Activated B cell treated with CpG ODN at 0.5 μM for 24 hours (primary cell): ENCODE measurements at regions not wholly inside any gene's neighbourhood (a gene's known extent, or its start where the extent isn't known, plus 50 kb on each side); places are given as distances from the start of the nearest gene placed in this dataset.

ENCODE experiments used
- ATAC-seq: fragments of 200-7000 bp; cut with Tn5 transposase; one replicate; pipeline ENCODE4 v1.10.0; 2021; ENCODE audit warnings: low read depth, mild to moderate bottlenecking, moderate library complexity
- CTCF ChIA-PET: fragments of 350-600 bp; sonication (Branson Sonifier 250); formaldehyde crosslinking; loops from one replicate; lab custom pipeline; 2021; ENCODE audit warnings: antibody characterized with exemption; lab: Charles Lee
- POLR2A ChIA-PET: fragments of 350-600 bp; sonication (Branson Sonifier 250); formaldehyde crosslinking; loops from one replicate; lab custom pipeline; 2021; ENCODE audit warnings: antibody characterized with exemption; lab: Charles Lee
- DNase-seq: peaks from one replicate; pipeline ENCODE4 v3.0.0; 2022
- H3K27ac Mint-ChIP-seq: one replicate; pipeline ENCODE4 v1.8.0; 2020; ENCODE audit warnings: mixed read lengths
- H3K27me3 Mint-ChIP-seq: one replicate; pipeline ENCODE4 v1.8.0; 2021; ENCODE audit warnings: mixed read lengths
- H3K36me3 Mint-ChIP-seq: one replicate; pipeline ENCODE4 v1.8.0; 2021; ENCODE audit warnings: low read depth, mixed read lengths
- H3K4me1 Mint-ChIP-seq: one replicate; pipeline ENCODE4 v1.8.0; 2021; ENCODE audit warnings: mixed read lengths
- H3K4me3 Mint-ChIP-seq: one replicate; pipeline ENCODE4 v1.8.0; 2020; ENCODE audit warnings: mild to moderate bottlenecking, mixed read lengths
- H3K9me3 Mint-ChIP-seq: one replicate; pipeline ENCODE4 v1.8.0; 2020; ENCODE audit warnings: mixed read lengths
- intact Hi-C: fragments of 100-400 bp; cut with micrococcal nuclease; formaldehyde crosslinking; loops from one replicate; pipeline ENCODE4 v1.15.1; 2024
- TF ChIP-seq, protein P1 (sequence below): fragments of 200-600 bp; IDR thresholded peaks from one replicate; pipeline ENCODE4 v1.8.0; 2022; ENCODE audit warnings: antibody characterized with exemption, mild to moderate bottlenecking

DNA sequence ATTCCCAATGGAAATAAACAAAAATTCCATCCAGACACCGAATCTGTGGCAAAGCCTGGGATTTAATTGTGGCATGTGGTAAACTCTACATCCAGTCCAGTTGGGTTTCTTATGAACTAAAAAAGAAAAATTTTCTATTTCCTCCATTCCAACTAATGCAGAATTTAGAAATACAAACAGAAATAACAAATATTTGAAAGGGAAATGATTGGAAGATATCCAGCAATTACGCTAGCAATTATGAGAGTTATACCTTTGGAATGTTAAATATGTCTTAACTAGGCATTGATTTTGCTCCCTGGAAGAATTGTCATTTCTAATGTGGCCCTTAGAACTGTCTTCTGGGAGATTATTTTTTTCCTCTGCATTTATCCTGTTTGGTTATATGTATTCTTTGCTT, 421.4 kb upstream of the KLHL1 start:
- TF ChIP-seq, protein P1, sequence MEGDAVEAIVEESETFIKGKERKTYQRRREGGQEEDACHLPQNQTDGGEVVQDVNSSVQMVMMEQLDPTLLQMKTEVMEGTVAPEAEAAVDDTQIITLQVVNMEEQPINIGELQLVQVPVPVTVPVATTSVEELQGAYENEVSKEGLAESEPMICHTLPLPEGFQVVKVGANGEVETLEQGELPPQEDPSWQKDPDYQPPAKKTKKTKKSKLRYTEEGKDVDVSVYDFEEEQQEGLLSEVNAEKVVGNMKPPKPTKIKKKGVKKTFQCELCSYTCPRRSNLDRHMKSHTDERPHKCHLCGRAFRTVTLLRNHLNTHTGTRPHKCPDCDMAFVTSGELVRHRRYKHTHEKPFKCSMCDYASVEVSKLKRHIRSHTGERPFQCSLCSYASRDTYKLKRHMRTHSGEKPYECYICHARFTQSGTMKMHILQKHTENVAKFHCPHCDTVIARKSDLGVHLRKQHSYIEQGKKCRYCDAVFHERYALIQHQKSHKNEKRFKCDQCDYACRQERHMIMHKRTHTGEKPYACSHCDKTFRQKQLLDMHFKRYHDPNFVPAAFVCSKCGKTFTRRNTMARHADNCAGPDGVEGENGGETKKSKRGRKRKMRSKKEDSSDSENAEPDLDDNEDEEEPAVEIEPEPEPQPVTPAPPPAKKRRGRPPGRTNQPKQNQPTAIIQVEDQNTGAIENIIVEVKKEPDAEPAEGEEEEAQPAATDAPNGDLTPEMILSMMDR, result no peak
- no peaks in the 10 kb centered on the region for H3K4me1 Mint-ChIP-seq
- no peaks in the 10 kb centered on the region for H3K36me3 Mint-ChIP-seq
- CTCF ChIA-PET, result no interaction called here
- no peak for DNase-seq
- H3K9me3 Mint-ChIP-seq, result peaks cover 4% of the 10 kb centered on the region
- H3K4me3 Mint-ChIP-seq, result no peak overlapping the region
- intact Hi-C loops, result no loop called here
- no peak for ATAC-seq
- H3K27me3 Mint-ChIP-seq, result no peaks in the 10 kb centered on the region
- no peak overlapping the region for H3K27ac Mint-ChIP-seq
- POLR2A ChIA-PET, result no interaction called here

DNA sequence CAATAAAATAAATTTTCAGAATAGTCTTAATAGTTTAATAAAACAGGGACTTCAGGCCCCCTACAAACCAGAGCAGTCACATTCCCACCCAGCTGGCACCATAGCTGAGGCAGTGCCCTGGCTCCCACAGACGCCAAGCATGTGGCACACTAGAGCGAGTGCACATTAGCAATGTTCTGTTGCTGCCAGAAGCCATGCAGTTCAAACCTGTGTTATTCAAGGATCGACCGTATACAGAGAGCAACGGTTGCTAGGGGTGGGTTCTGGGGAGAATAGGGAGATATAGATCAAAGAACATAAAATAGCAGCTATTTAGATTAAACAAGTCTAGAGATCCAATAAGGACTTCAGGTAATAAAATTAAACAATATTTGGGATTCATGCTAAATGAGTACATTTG, 419.3 kb upstream of the KLHL1 start:
- no peak overlapping the region for H3K4me3 Mint-ChIP-seq
- no peaks in the 10 kb centered on the region for H3K27me3 Mint-ChIP-seq
- H3K36me3 Mint-ChIP-seq, result no peaks in the 10 kb centered on the region
- intact Hi-C loops, result no loop called here
- CTCF ChIA-PET, result no interaction called here
- TF ChIP-seq, protein P1, result no peak
- peaks cover 2% of the 10 kb centered on the region for H3K9me3 Mint-ChIP-seq
- POLR2A ChIA-PET, result no interaction called here
- no peak for DNase-seq
- H3K4me1 Mint-ChIP-seq, result no peaks in the 10 kb centered on the region
- H3K27ac Mint-ChIP-seq, result no peak overlapping the region
- no peak for ATAC-seq

DNA sequence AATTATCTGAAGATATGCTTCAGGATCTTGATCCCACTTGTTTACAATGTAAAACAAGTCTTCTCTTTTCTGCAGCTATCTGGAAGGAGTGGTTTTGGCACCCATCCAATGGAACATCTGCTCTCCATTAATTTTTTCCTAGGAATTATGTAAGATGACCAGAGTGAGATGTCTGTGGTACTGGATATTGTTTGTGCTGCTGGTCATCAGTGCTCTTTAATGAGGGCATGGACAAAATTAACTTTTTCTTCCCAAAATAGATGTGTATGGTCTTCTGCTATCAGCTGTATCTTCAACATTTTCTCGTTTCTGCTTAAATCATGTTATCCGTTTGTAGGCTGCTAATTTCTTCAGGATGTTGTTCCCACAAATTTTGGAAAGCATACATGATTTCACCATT, 415.4 kb upstream of the KLHL1 start:
- Mint-ChIP-seq H3K4me1 (no peaks in the 10 kb centered on the region), H3K9me3 (no peaks in the 10 kb centered on the region), H3K4me3 (no peak overlapping the region), H3K27ac (no peak overlapping the region), H3K27me3 (no peaks in the 10 kb centered on the region), H3K36me3 (no peaks in the 10 kb centered on the region)
- DNase-seq (no peak), ATAC-seq (no peak)
- intact Hi-C loops, result no loop called here
- TF ChIP-seq, protein P1, result no peak
- CTCF ChIA-PET, result no interaction called here
- POLR2A ChIA-PET, result no interaction called here

DNA sequence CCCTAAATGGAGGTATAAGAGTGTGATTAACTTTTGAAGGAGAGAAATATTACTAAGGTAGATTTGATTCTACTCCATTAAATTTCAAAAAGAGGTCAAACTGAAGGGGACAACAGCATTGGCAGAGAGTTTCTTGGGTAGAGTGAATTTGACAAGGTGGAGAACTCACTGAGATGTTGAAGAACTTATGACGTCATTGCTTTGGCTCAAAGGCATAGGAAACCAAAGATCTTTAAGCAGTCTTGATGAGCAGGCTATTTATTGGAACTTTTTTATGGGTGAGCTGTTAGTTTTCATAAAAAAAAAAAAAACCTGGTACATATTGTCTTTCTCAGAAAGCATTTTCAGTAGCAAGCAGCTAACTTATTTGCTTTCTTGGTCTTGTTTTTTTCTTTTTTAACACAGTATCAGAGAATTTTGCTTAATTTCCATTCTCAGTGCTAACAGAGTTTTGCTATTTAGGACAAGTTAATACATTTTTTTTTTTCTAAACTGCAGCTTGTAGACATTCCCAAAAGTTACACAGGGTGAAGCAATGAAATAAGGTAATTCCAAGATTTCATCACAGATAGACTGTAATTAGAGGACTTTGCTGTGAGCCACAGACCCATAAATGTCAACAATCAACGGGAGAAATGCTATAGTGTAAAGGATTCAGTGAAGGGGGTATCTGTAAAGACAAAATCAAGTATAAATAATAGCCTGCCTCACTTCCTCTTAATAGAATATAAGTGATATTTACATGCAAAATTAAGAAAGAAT, 412.2 kb upstream of the KLHL1 start:
- H3K27ac Mint-ChIP-seq, result no peak overlapping the region
- DNase-seq (no peak), ATAC-seq (no peak)
- TF ChIP-seq, protein P1, result no peak
- H3K27me3 Mint-ChIP-seq, result no peaks in the 10 kb centered on the region
- no peaks in the 10 kb centered on the region for H3K4me1 Mint-ChIP-seq
- H3K9me3 Mint-ChIP-seq, result peaks cover under 1% of the 10 kb centered on the region
- H3K4me3 Mint-ChIP-seq, result no peak overlapping the region
- POLR2A ChIA-PET, result no interaction called here
- CTCF ChIA-PET, result no interaction called here
- no peaks in the 10 kb centered on the region for H3K36me3 Mint-ChIP-seq
- intact Hi-C loops, result no loop called here

DNA sequence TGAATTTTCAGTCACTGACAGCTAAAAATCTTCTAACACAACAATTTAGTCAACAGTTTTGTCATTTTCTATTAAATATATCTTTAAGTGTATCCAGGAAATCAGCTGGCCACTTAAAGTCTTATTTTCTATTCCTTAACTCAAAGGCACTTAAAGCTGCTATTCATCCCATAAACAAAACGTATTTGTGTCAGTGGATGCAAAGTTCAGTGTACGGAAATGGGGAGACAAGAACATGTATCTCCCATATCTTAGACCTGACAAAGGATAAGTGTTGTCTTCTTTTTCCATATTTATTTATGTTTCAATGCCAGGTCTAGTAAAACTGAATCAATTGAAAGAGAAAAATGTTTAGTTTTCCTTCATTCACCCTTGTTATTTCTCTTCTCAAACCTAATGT, 409.8 kb upstream of the KLHL1 start:
- Mint-ChIP-seq H3K27me3 (no peaks in the 10 kb centered on the region), H3K4me3 (no peak overlapping the region), H3K4me1 (no peaks in the 10 kb centered on the region), H3K27ac (no peak overlapping the region), H3K9me3 (peaks cover 4% of the 10 kb centered on the region), H3K36me3 (no peaks in the 10 kb centered on the region)
- ATAC-seq (no peak), DNase-seq (no peak)
- POLR2A ChIA-PET, result no interaction called here
- intact Hi-C loops, result no loop called here
- TF ChIP-seq, protein P1, result no peak
- CTCF ChIA-PET, result no interaction called here
